Left forelimb (tissue), 1 donor: ENCODE measurements at regions not wholly inside any gene's neighbourhood (a gene's known extent, or its start where the extent isn't known, plus 50 kb on each side); places are given as distances from the start of the nearest gene placed in this dataset.
"Not testable (repeated sequence)": the region's sequence is repeated elsewhere in the genome, so short reads cannot be mapped to it uniquely, and the experiment has no call there.

Experiments
- DNase-seq: peaks from one replicate; pipeline ENCODE4 v3.0.0-alpha.2; 2018; ENCODE audit warnings: low spot score

GRCh38 chr21:36601362-36601761 lies 97.6 kb upstream of the SIM2 start:
- DNase-seq: no peak

- DNase-seq: no peak
These were observed 96.2 kb upstream of the SIM2 start for GRCh38 chr21:36602735-36603134.

GRCh38 chr21:36603221-36603620 lies 95.7 kb upstream of the SIM2 start:
- DNase-seq: no peak

- DNase-seq: no peak
These were observed 93.5 kb upstream of the SIM2 start for GRCh38 chr21:36605426-36605825.

GRCh38 chr21:36606287-36606982 lies 92.5 kb upstream of the SIM2 start:
- no peak for DNase-seq

- no peak for DNase-seq
These were observed 92.0 kb upstream of the SIM2 start for GRCh38 chr21:36606983-36607325.

GRCh38 chr21:36608041-36608896 lies 90.6 kb upstream of the SIM2 start:
- DNase-seq: no peak

GRCh38 chr21:36608897-36609225 lies 90.1 kb upstream of the SIM2 start:
- no peak for DNase-seq

- no peak for DNase-seq
These were observed 89.3 kb upstream of the SIM2 start for GRCh38 chr21:36609654-36610053.

- DNase-seq: no peak
These were observed 88.7 kb upstream of the SIM2 start for GRCh38 chr21:36610201-36610600.

- no peak for DNase-seq
These were observed 88.0 kb upstream of the SIM2 start for GRCh38 chr21:36610935-36611334.

- DNase-seq: no peak
These were observed 87.5 kb upstream of the SIM2 start for GRCh38 chr21:36611379-36611778.

- no peak for DNase-seq
These were observed 85.9 kb upstream of the SIM2 start for GRCh38 chr21:36613059-36613458.

- DNase-seq: no peak
These were observed 85.4 kb upstream of the SIM2 start for GRCh38 chr21:36613554-36613953.

GRCh38 chr21:36615274-36615964 lies 83.5 kb upstream of the SIM2 start:
- no peak for DNase-seq

- DNase-seq: not testable (repeated sequence)
These were observed 82.1 kb upstream of the SIM2 start for GRCh38 chr21:36616773-36617172.

- not testable (repeated sequence) for DNase-seq
These were observed 77.1 kb upstream of the SIM2 start for GRCh38 chr21:36621794-36622193.

GRCh38 chr21:36624105-36624504 lies 74.8 kb upstream of the SIM2 start:
- no peak for DNase-seq

- no peak for DNase-seq
These were observed 72.1 kb upstream of the SIM2 start for GRCh38 chr21:36626791-36627190.

- DNase-seq: no peak
These were observed 71.7 kb upstream of the SIM2 start for GRCh38 chr21:36627242-36627641.

- no peak for DNase-seq
These were observed 70.8 kb upstream of the SIM2 start for GRCh38 chr21:36628106-36628505.

- no peak for DNase-seq
These were observed 70.0 kb upstream of the SIM2 start for GRCh38 chr21:36628761-36629460.
